Astrocyte (in vitro differentiated cells and primary cell): ENCODE measurements at regions not wholly inside any gene's neighbourhood (a gene's known extent, or its start where the extent isn't known, plus 50 kb on each side); places are given as distances from the start of the nearest gene placed in this dataset.

Experiments
- DNase-seq: peaks from one replicate; pipeline ENCODE4 v3.0.0-alpha.2; 2010; ENCODE audit warnings: low read depth
- FAIRE-seq: peaks from 2 replicates; lab custom pipeline; 2011; peaks lifted over from hg19 to GRCh38; lab: Jason Lieb, UNC
- H2AFZ ChIP-seq: 2 replicates; pipeline ENCODE4 v1.6.0; 2012; ENCODE audit warnings: low read depth, low read length, inconsistent platforms
- H3K27ac ChIP-seq: 2 replicates; pipeline ENCODE4 v1.5.1; 2011; ENCODE audit warnings: low read depth, low read length, inconsistent platforms
- H3K27me3 ChIP-seq: 2 replicates; pipeline ENCODE4 v1.6.0; 2011; ENCODE audit warnings: low read length, inconsistent platforms; ENCODE audit not compliant: insufficient read depth
- H3K36me3 ChIP-seq: 2 replicates; pipeline ENCODE4 v1.5.1; 2011; ENCODE audit warnings: low read length, inconsistent platforms; ENCODE audit not compliant: insufficient read depth
- H3K4me1 ChIP-seq: 2 replicates; pipeline ENCODE4 v1.5.1; 2011; ENCODE audit warnings: low read length, inconsistent platforms; ENCODE audit not compliant: insufficient read depth
- H3K4me2 ChIP-seq: 2 replicates; pipeline ENCODE4 v1.6.0; 2012; ENCODE audit warnings: low read length, inconsistent platforms
- H3K4me3 ChIP-seq: 2 replicates; pipeline ENCODE4 v1.5.1; 2011; ENCODE audit warnings: low read depth, mild to moderate bottlenecking, low read length, inconsistent platforms; ENCODE audit not compliant: insufficient read depth
- H3K79me2 ChIP-seq: 2 replicates; pipeline ENCODE4 v1.6.0; 2012; ENCODE audit warnings: mild to moderate bottlenecking, low read length, inconsistent platforms; ENCODE audit not compliant: insufficient read depth
- H3K9ac ChIP-seq: 2 replicates; pipeline ENCODE4 v1.6.0; 2012; ENCODE audit warnings: mild to moderate bottlenecking, low read length, inconsistent platforms
- H3K9me3 ChIP-seq: 2 replicates; pipeline ENCODE4 v1.5.1; 2012; ENCODE audit warnings: low read depth, mild to moderate bottlenecking, low read length, inconsistent platforms; ENCODE audit not compliant: insufficient read depth
- H4K20me1 ChIP-seq: 2 replicates; pipeline ENCODE4 v1.6.0; 2012; ENCODE audit warnings: low read length, inconsistent platforms; ENCODE audit not compliant: insufficient read depth
- H3K27ac Mint-ChIP-seq: one replicate; pipeline ENCODE4 v1.8.0; 2021; ENCODE audit warnings: mild to moderate bottlenecking, mixed read lengths; ENCODE audit not compliant: unreplicated experiment
- H3K27me3 Mint-ChIP-seq: one replicate; pipeline ENCODE4 v1.8.0; 2021; ENCODE audit warnings: low read depth, mixed read lengths; ENCODE audit not compliant: unreplicated experiment
- H3K36me3 Mint-ChIP-seq: one replicate; pipeline ENCODE4 v1.8.0; 2021; ENCODE audit warnings: low read depth, mixed read lengths; ENCODE audit not compliant: unreplicated experiment
- H3K4me1 Mint-ChIP-seq: one replicate; pipeline ENCODE4 v1.8.0; 2021; ENCODE audit warnings: low read depth, mixed read lengths; ENCODE audit not compliant: unreplicated experiment
- H3K4me3 Mint-ChIP-seq: one replicate; pipeline ENCODE4 v1.8.0; 2021; ENCODE audit warnings: mild to moderate bottlenecking, moderate library complexity, mixed read lengths; ENCODE audit not compliant: unreplicated experiment
- H3K9me3 Mint-ChIP-seq: one replicate; pipeline ENCODE4 v1.8.0; 2021; ENCODE audit warnings: mild to moderate bottlenecking, mixed read lengths; ENCODE audit not compliant: unreplicated experiment
- CTCF ChIP-seq: IDR thresholded peaks from 2 replicates; pipeline ENCODE4 v1.5.1; 2011; ENCODE audit warnings: low read depth, mild to moderate bottlenecking, inconsistent platforms, low read length, moderate library complexity; ENCODE audit not compliant: insufficient read depth
- EZH2 ChIP-seq: IDR thresholded peaks from 2 replicates; pipeline ENCODE4 v1.6.1; 2012; ENCODE audit warnings: mild to moderate bottlenecking, low read length, inconsistent platforms; ENCODE audit not compliant: insufficient read depth

- Mint-ChIP-seq H3K9me3 (peaks cover 13% of the 10 kb centered on the region), H3K27ac (no peak overlapping the region), H3K4me3 (no peak overlapping the region), H3K36me3 (no peaks in the 10 kb centered on the region), H3K4me1 (no peaks in the 10 kb centered on the region), H3K27me3 (no peaks in the 10 kb centered on the region)
- H3K9ac ChIP-seq = no peak overlapping the region
- H3K9me3 ChIP-seq = peaks cover 3% of the 10 kb centered on the region
- H3K27me3 ChIP-seq = no peaks in the 10 kb centered on the region
- H2AFZ ChIP-seq = no peak overlapping the region
- TF ChIP-seq CTCF (no peak), EZH2 (no peak)
- H3K4me3 ChIP-seq = no peak overlapping the region
- no peak for FAIRE-seq
- no peak for DNase-seq
- no peaks in the 10 kb centered on the region for H3K36me3 ChIP-seq
- no peak overlapping the region for H3K27ac ChIP-seq
- H3K4me2 ChIP-seq = no peak overlapping the region
- H3K4me1 ChIP-seq = no peaks in the 10 kb centered on the region
- no peaks in the 10 kb centered on the region for H4K20me1 ChIP-seq
- H3K79me2 ChIP-seq = no peaks in the 10 kb centered on the region
These were observed 299.3 kb upstream of the RARB start for GRCh38 chr3:25128735-25129134.

- no peaks in the 10 kb centered on the region for H3K27me3 ChIP-seq
- no peak for DNase-seq
- H3K27ac ChIP-seq = no peak overlapping the region
- H3K9me3 ChIP-seq = peaks cover 3% of the 10 kb centered on the region
- H3K4me1 ChIP-seq = no peaks in the 10 kb centered on the region
- no peak overlapping the region for H3K4me2 ChIP-seq
- no peaks in the 10 kb centered on the region for H4K20me1 ChIP-seq
- TF ChIP-seq CTCF = no peak
- no peak for TF ChIP-seq EZH2
- no peak overlapping the region for H3K9ac ChIP-seq
- Mint-ChIP-seq H3K27ac (no peak overlapping the region), H3K27me3 (no peaks in the 10 kb centered on the region), H3K4me1 (no peaks in the 10 kb centered on the region), H3K9me3 (peaks cover 13% of the 10 kb centered on the region), H3K4me3 (no peak overlapping the region), H3K36me3 (no peaks in the 10 kb centered on the region)
- no peak overlapping the region for H3K4me3 ChIP-seq
- no peak for FAIRE-seq
- H2AFZ ChIP-seq = no peak overlapping the region
- H3K36me3 ChIP-seq = no peaks in the 10 kb centered on the region
- no peaks in the 10 kb centered on the region for H3K79me2 ChIP-seq
These were observed 297.1 kb upstream of the RARB start for GRCh38 chr3:25130724-25131520.

- H3K4me3 Mint-ChIP-seq = no peak overlapping the region
- H3K9me3 Mint-ChIP-seq = peaks cover 7% of the 10 kb centered on the region
- H2AFZ ChIP-seq = no peak overlapping the region
- no peak overlapping the region for H3K4me3 ChIP-seq
- no peaks in the 10 kb centered on the region for H3K27me3 ChIP-seq
- no peaks in the 10 kb centered on the region for H3K4me1 Mint-ChIP-seq
- H3K36me3 Mint-ChIP-seq = no peaks in the 10 kb centered on the region
- DNase-seq (no peak), FAIRE-seq (no peak)
- no peaks in the 10 kb centered on the region for H3K27me3 Mint-ChIP-seq
- no peak overlapping the region for H3K4me2 ChIP-seq
- no peaks in the 10 kb centered on the region for H3K9me3 ChIP-seq
- H4K20me1 ChIP-seq = no peaks in the 10 kb centered on the region
- H3K9ac ChIP-seq = no peak overlapping the region
- H3K27ac ChIP-seq = no peak overlapping the region
- H3K4me1 ChIP-seq = no peaks in the 10 kb centered on the region
- TF ChIP-seq EZH2 (no peak), CTCF (no peak)
- no peaks in the 10 kb centered on the region for H3K36me3 ChIP-seq
- H3K79me2 ChIP-seq = no peaks in the 10 kb centered on the region
- H3K27ac Mint-ChIP-seq = no peak overlapping the region
These were observed 294.5 kb upstream of the RARB start for GRCh38 chr3:25133588-25133987.
